SK-N-MC (cell line): ENCODE measurements at regions not wholly inside any gene's neighbourhood (a gene's known extent, or its start where the extent isn't known, plus 50 kb on each side); places are given as distances from the start of the nearest gene placed in this dataset.

Source experiments
- DNase-seq: peaks from one replicate; pipeline ENCODE4 v3.0.0-alpha.2; 2011; ENCODE audit warnings: low read depth, low spot score
- H3K27ac ChIP-seq: fragments of 200-600 bp; sonication (generic); 2 replicates; pipeline ENCODE4 v1.5.1; 2016; ENCODE audit warnings: mixed run types
- H3K36me3 ChIP-seq: fragments of 200-600 bp; sonication (generic); 2 replicates; pipeline ENCODE4 v1.6.1; 2017; ENCODE audit warnings: antibody characterized with exemption, low read length, mixed read lengths; ENCODE audit not compliant: insufficient read depth
- H3K4me3 ChIP-seq: fragments of 200-600 bp; sonication (generic); 2 replicates; pipeline ENCODE4 v1.5.1; 2016
- H3K9ac ChIP-seq: fragments of 200-600 bp; sonication (generic); 2 replicates; pipeline ENCODE4 v1.8.0; 2017; ENCODE audit warnings: mixed run types, mixed read lengths; ENCODE audit not compliant: insufficient read length
- H3K9me3 ChIP-seq: fragments of 200-600 bp; sonication (generic); 2 replicates; pipeline ENCODE4 v1.6.1; 2017; ENCODE audit warnings: low read depth, mild to moderate bottlenecking, antibody characterized with exemption, low read length, moderate library complexity, mixed read lengths
- EZH2 ChIP-seq: fragments of 200-600 bp; sonication (generic); IDR thresholded peaks from one replicate; pipeline ENCODE4 v1.6.1; 2017; ENCODE audit warnings: antibody characterized with exemption
- FOXP2 ChIP-seq: optimal IDR thresholded peaks from 2 replicates; pipeline ENCODE3; 2011; ENCODE audit warnings: mild to moderate bottlenecking, moderate library complexity; ENCODE audit not compliant: insufficient read depth; ENCODE audit errors: extremely low read length, control extremely low read depth
- POLR2AphosphoS5 ChIP-seq: IDR thresholded peaks from 2 replicates; pipeline ENCODE4 v1.6.1; 2012; ENCODE audit warnings: mild to moderate bottlenecking, low read depth, low read length, borderline replicate concordance

GRCh38 chr12:58156697-58157096 lies 215.3 kb downstream of the ATP23 start:
- Histone ChIP-seq H3K4me3 (no peak overlapping the region), H3K9me3 (no peaks in the 10 kb centered on the region), H3K9ac (no peak overlapping the region), H3K27ac (no peak overlapping the region), H3K36me3 (no peaks in the 10 kb centered on the region)
- no peak for DNase-seq
- no peak for TF ChIP-seq FOXP2
- no peak for TF ChIP-seq POLR2AphosphoS5
- TF ChIP-seq EZH2, result no peak

- Histone ChIP-seq H3K27ac (no peak overlapping the region), H3K9me3 (no peaks in the 10 kb centered on the region), H3K36me3 (no peaks in the 10 kb centered on the region), H3K9ac (no peak overlapping the region), H3K4me3 (no peak overlapping the region)
- no peak for DNase-seq
- no peak for TF ChIP-seq POLR2AphosphoS5
- no peak for TF ChIP-seq FOXP2
- TF ChIP-seq EZH2, result no peak
These were observed 218.6 kb downstream of the ATP23 start for GRCh38 chr12:58159941-58160340.

- TF ChIP-seq FOXP2 (no peak), EZH2 (no peak), POLR2AphosphoS5 (no peak)
- Histone ChIP-seq H3K9ac (no peak overlapping the region), H3K4me3 (no peak overlapping the region), H3K27ac (no peak overlapping the region), H3K36me3 (no peaks in the 10 kb centered on the region), H3K9me3 (no peaks in the 10 kb centered on the region)
- DNase-seq, result no peak
These were observed 220.4 kb downstream of the ATP23 start for GRCh38 chr12:58161773-58162172.

- Histone ChIP-seq H3K36me3 (no peaks in the 10 kb centered on the region), H3K9me3 (no peaks in the 10 kb centered on the region), H3K27ac (no peak overlapping the region), H3K4me3 (no peak overlapping the region), H3K9ac (no peak overlapping the region)
- DNase-seq, result no peak
- TF ChIP-seq FOXP2, result no peak
- TF ChIP-seq EZH2, result no peak
- no peak for TF ChIP-seq POLR2AphosphoS5
These were observed 221.7 kb downstream of the ATP23 start for GRCh38 chr12:58163021-58163420.

- Histone ChIP-seq H3K27ac (no peak overlapping the region), H3K36me3 (no peaks in the 10 kb centered on the region), H3K9me3 (no peaks in the 10 kb centered on the region), H3K4me3 (no peak overlapping the region), H3K9ac (no peak overlapping the region)
- TF ChIP-seq FOXP2 (no peak), EZH2 (no peak), POLR2AphosphoS5 (no peak)
- DNase-seq, result no peak
These were observed 225.3 kb downstream of the ATP23 start for GRCh38 chr12:58166643-58167042.

GRCh38 chr12:58167622-58168021 lies 226.3 kb downstream of the ATP23 start:
- no peaks in the 10 kb centered on the region for H3K36me3 ChIP-seq
- H3K9me3 ChIP-seq, result no peaks in the 10 kb centered on the region
- H3K27ac ChIP-seq, result no peak overlapping the region
- H3K4me3 ChIP-seq, result no peak overlapping the region
- no peak overlapping the region for H3K9ac ChIP-seq
- DNase-seq, result no peak
- TF ChIP-seq FOXP2 (no peak), POLR2AphosphoS5 (no peak), EZH2 (no peak)

GRCh38 chr12:58169826-58170225 lies 228.5 kb downstream of the ATP23 start:
- Histone ChIP-seq H3K9me3 (no peaks in the 10 kb centered on the region), H3K4me3 (no peak overlapping the region), H3K27ac (no peak overlapping the region), H3K36me3 (no peaks in the 10 kb centered on the region), H3K9ac (no peak overlapping the region)
- TF ChIP-seq FOXP2, result no peak
- no peak for TF ChIP-seq EZH2
- no peak for TF ChIP-seq POLR2AphosphoS5
- DNase-seq, result no peak

- no peak overlapping the region for H3K4me3 ChIP-seq
- no peak for DNase-seq
- no peak overlapping the region for H3K27ac ChIP-seq
- TF ChIP-seq POLR2AphosphoS5 (no peak), FOXP2 (no peak), EZH2 (no peak)
- no peaks in the 10 kb centered on the region for H3K36me3 ChIP-seq
- no peaks in the 10 kb centered on the region for H3K9me3 ChIP-seq
- H3K9ac ChIP-seq, result no peak overlapping the region
These were observed 230.5 kb downstream of the ATP23 start for GRCh38 chr12:58171914-58172313.

- no peak overlapping the region for H3K27ac ChIP-seq
- no peak overlapping the region for H3K9ac ChIP-seq
- no peak for DNase-seq
- TF ChIP-seq EZH2 (no peak), POLR2AphosphoS5 (no peak), FOXP2 (no peak)
- no peaks in the 10 kb centered on the region for H3K36me3 ChIP-seq
- no peaks in the 10 kb centered on the region for H3K9me3 ChIP-seq
- no peak overlapping the region for H3K4me3 ChIP-seq
These were observed 231.2 kb downstream of the ATP23 start for GRCh38 chr12:58172433-58173073.

GRCh38 chr12:58174316-58174715 lies 232.9 kb downstream of the ATP23 start:
- no peaks in the 10 kb centered on the region for H3K9me3 ChIP-seq
- no peak for DNase-seq

More at GRCh38 chr12:58174316-58174715, 232.9 kb downstream of the ATP23 start:
- H3K4me3 ChIP-seq, result no peak overlapping the region
- no peak overlapping the region for H3K27ac ChIP-seq
- no peak overlapping the region for H3K9ac ChIP-seq
- no peaks in the 10 kb centered on the region for H3K36me3 ChIP-seq
- TF ChIP-seq FOXP2 (no peak), EZH2 (no peak), POLR2AphosphoS5 (no peak)
